ENCODE measurements at regions not wholly inside any gene's neighbourhood (a gene's known extent, or its start where the extent isn't known, plus 50 kb on each side); places are given as distances from the start of the nearest gene placed in this dataset.
"Not testable (repeated sequence)": the region's sequence is repeated elsewhere in the genome, so short reads cannot be mapped to it uniquely, and the experiment has no call there.

GRCh38 chr6:164057876-164058275, 643.4 kb downstream of the QKI start:
- WGBS, 2 donors = 86 to 93% methylated on average over 5 of the region's 5 CpGs
- Histone ChIP-seq H3K4me1 (no peaks in the 10 kb centered on the region), H3K9me3 (no peaks in the 10 kb centered on the region), H3K27me3 (no peaks in the 10 kb centered on the region), H3K36me3 (no peaks in the 10 kb centered on the region), H3K27ac (no peak overlapping the region), H3K4me3 (no peak overlapping the region)
- no peak for DNase-seq (ENCODE audit: low spot score in 2 of 2)
- TF ChIP-seq, protein P1, sequence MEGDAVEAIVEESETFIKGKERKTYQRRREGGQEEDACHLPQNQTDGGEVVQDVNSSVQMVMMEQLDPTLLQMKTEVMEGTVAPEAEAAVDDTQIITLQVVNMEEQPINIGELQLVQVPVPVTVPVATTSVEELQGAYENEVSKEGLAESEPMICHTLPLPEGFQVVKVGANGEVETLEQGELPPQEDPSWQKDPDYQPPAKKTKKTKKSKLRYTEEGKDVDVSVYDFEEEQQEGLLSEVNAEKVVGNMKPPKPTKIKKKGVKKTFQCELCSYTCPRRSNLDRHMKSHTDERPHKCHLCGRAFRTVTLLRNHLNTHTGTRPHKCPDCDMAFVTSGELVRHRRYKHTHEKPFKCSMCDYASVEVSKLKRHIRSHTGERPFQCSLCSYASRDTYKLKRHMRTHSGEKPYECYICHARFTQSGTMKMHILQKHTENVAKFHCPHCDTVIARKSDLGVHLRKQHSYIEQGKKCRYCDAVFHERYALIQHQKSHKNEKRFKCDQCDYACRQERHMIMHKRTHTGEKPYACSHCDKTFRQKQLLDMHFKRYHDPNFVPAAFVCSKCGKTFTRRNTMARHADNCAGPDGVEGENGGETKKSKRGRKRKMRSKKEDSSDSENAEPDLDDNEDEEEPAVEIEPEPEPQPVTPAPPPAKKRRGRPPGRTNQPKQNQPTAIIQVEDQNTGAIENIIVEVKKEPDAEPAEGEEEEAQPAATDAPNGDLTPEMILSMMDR (IDR thresholded peaks at IDR 0.05) = no peak
- TF ChIP-seq EP300 (IDR thresholded peaks at IDR 0.05) = no peak
- TF ChIP-seq POLR2A (IDR thresholded peaks at IDR 0.05) = no peak

GRCh38 chr6:164051427-164051826, 636.9 kb downstream of the QKI start:
- no peak for DNase-seq (ENCODE audit: low spot score in 2 of 2)

GRCh38 chr6:164049517-164049988, 635.0 kb downstream of the QKI start:
- H3K27ac ChIP-seq = no peak overlapping the region
- 83 to 86% methylated on average over 2 of the region's 2 CpGs for WGBS, 2 donors
- no peak for TF ChIP-seq POLR2A (IDR thresholded peaks at IDR 0.05)
- TF ChIP-seq, protein P1 (IDR thresholded peaks at IDR 0.05) = no peak
- TF ChIP-seq EP300 (IDR thresholded peaks at IDR 0.05) = no peak
- no peaks in the 10 kb centered on the region for H3K27me3 ChIP-seq
- DNase-seq (ENCODE audit: low spot score in 2 of 2) = no peak
- no peaks in the 10 kb centered on the region for H3K9me3 ChIP-seq
- H3K36me3 ChIP-seq = no peaks in the 10 kb centered on the region
- H3K4me3 ChIP-seq = no peak overlapping the region
- no peaks in the 10 kb centered on the region for H3K4me1 ChIP-seq

More at GRCh38 chr6:164051427-164051826, 636.9 kb downstream of the QKI start:
- Histone ChIP-seq H3K27ac (no peak overlapping the region), H3K27me3 (no peaks in the 10 kb centered on the region), H3K4me3 (no peak overlapping the region), H3K4me1 (no peaks in the 10 kb centered on the region), H3K9me3 (no peaks in the 10 kb centered on the region), H3K36me3 (no peaks in the 10 kb centered on the region)
- WGBS, 2 donors = 83 to 92% methylated on average over 4 of the region's 4 CpGs
- TF ChIP-seq, protein P1 (IDR thresholded peaks at IDR 0.05) = no peak
- TF ChIP-seq EP300 (IDR thresholded peaks at IDR 0.05) (no peak), POLR2A (IDR thresholded peaks at IDR 0.05) (no peak)

DNA sequence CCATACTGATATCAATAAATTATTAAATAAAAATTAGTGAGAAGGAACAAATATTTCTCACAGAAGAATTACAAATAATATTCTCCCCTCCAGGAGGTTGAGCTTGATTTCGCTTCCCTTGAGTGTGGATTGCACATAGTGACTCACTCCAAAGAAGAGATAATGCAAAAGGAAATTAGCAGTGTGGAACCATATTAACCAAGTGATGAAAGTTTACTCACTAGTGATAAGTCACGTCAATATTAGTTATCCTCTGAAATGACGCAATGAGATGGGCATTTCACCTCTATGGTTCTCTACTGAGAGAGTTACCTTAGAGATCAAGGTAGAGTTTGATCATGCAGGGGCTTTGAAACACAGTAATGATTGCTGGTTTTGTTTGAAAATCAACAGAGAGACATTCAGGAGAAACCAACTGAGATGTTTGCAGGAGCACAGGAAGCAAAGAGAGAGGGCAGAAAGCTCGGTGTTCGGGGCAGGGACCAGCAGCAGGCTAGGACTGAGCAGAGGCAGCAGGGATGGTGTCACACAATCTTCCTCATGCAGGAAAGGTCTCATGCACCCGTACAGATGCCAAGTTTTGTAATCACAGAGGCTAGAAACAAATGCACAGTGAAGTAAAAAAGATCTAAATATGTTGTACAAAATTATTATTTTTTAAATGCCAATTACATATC, 634.5 kb downstream of the QKI start:
- TF ChIP-seq EP300 (IDR thresholded peaks at IDR 0.05) (no peak), POLR2A (IDR thresholded peaks at IDR 0.05) (no peak)
- Histone ChIP-seq H3K36me3 (no peaks in the 10 kb centered on the region), H3K4me3 (no peak overlapping the region), H3K27me3 (no peaks in the 10 kb centered on the region), H3K4me1 (no peaks in the 10 kb centered on the region), H3K27ac (no peak overlapping the region), H3K9me3 (no peaks in the 10 kb centered on the region)
- 89 to 91% methylated on average over 6 of the region's 6 CpGs for WGBS, 2 donors
- no peak for DNase-seq (ENCODE audit: low spot score in 2 of 2)

DNA sequence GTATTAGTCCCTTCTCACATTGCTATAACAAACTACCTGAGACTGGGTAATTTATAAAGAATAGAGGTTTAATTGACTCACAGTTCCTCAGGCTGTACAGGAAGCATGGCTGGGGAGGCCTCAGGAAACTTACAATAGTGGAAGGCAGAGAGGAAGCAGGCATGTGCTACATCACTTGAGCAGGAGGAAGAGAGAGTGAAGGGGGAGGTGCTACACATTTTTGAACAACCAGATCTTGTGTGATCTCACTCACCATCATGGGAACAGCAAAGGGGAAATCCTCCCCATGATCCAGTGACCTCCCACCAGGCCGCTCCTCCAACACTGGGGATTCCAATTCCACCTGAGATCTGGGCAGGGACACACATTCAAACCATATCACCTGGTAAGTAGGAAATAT, 630.6 kb downstream of the QKI start:
- 80 to 87% methylated on average over 1 of the region's 1 CpG for WGBS, 2 donors
- no peaks in the 10 kb centered on the region for H3K27me3 ChIP-seq
- TF ChIP-seq EP300 (IDR thresholded peaks at IDR 0.05) (no peak), POLR2A (IDR thresholded peaks at IDR 0.05) (no peak)
- TF ChIP-seq, protein P1 (IDR thresholded peaks at IDR 0.05) = no peak
- H3K36me3 ChIP-seq = no peaks in the 10 kb centered on the region
- peaks cover 0 to 6% (median 0%) of the 10 kb centered on the region in 4 donors for H3K9me3 ChIP-seq
- H3K4me3 ChIP-seq = no peak overlapping the region
- DNase-seq (ENCODE audit: low spot score in 2 of 2) = no peak
- no peak overlapping the region for H3K27ac ChIP-seq
- no peaks in the 10 kb centered on the region for H3K4me1 ChIP-seq

DNA sequence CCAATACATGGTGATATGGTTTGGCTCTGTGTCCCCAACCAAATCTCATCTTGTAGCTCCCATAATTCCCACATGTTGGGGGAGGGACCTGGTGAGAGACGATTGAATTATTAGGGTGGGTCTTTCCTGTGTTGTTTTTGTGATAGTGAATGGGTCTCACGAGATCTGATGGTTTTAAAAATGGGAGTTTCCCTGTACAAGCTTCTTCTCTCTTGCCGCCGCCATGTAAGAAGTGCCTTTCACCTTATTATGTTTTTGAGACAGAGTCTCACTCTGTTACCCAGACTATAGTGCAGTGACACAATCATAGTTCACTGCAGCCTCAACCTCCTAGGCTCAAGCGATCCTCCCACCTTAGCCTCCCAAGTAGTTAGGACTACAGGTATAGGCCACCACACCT, 629.1 kb downstream of the QKI start:
- not testable (repeated sequence) for DNase-seq (ENCODE audit: low spot score in 2 of 2); H3K9me3 ChIP-seq; H3K4me1 ChIP-seq; H3K36me3 ChIP-seq; H3K27me3 ChIP-seq; H3K4me3 ChIP-seq; H3K27ac ChIP-seq
- 85 to 94% methylated on average over 5 of the region's 5 CpGs for WGBS, 2 donors

All from tibial nerve (tissue), 4 donors.